ENCODE measurements at regions not wholly inside any gene's neighbourhood (a gene's known extent, or its start where the extent isn't known, plus 50 kb on each side); places are given as distances from the start of the nearest gene placed in this dataset.
"Not testable (repeated sequence)": the region's sequence is repeated elsewhere in the genome, so short reads cannot be mapped to it uniquely, and the experiment has no call there.

DNA sequence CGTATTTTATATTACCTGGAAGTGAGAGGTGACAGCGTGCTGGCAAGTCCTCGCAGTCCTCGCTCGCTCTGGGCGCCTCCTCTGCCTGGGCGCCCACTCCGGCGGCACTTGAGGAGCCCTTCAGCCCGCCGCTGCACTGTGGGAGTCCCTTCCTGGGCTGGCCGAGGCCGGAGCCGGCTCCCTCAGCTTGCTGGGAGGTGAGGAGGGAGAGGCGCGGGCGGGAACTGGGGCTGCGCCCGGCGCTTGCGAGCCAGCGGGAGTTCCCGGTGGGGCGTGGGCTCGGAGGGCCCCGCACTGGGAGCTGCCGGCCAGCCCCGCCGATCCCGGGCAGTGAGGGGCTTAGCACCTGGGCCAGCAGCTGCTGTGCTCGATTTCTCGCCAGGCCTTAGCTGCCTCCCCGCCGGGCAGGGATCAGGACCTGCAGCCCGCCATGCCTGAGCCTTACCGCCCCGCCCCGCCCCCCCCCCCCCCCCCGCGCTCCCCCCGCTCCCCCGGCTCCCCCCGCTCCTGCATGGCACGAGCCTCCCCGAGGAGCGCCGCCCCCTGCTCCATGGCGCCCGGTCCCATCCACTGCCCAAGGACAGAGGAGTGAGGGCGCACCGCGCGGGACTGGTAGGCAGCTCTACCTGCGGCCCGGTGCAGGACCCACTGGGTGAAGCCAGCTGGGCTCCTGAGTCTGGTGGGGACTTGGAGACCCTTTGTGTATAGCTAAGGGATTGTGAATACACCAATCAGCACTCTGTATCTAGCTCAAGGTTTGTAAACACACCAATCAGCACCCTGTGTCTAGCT is 298.9 kb upstream of the MAGEB16 start:
- Histone ChIP-seq H4K20me1 (ENCODE audit: control insufficient read depth, extremely low read depth, insufficient read depth, low read length) (no peaks in the 10 kb centered on the region), H3K4me2 (ENCODE audit: extremely low read depth, insufficient read depth, low read length) (no peak overlapping the region), H2AFZ (ENCODE audit: low read length) (no peak overlapping the region), H3K9me3 (ENCODE audit: control insufficient read depth, insufficient read depth, low read depth, low read length) (no peaks in the 10 kb centered on the region), H3K27me3 (ENCODE audit: control insufficient read depth, insufficient read depth, low read length) (no peaks in the 10 kb centered on the region), H3K36me3 (ENCODE audit: control insufficient read depth, insufficient read depth, low read length) (no peaks in the 10 kb centered on the region), H3K79me2 (ENCODE audit: control insufficient read depth, insufficient read depth, low read length) (no peaks in the 10 kb centered on the region), H3K9ac (ENCODE audit: insufficient read depth, low read length) (no peak overlapping the region), H3K4me1 (ENCODE audit: control insufficient read depth, extremely low read depth, insufficient read depth, low read length) (no peaks in the 10 kb centered on the region), H3K27ac (ENCODE audit: insufficient read depth, low read length) (no peak overlapping the region), H3K4me3 (replicated peaks in 1 of 4; ENCODE audit: control extremely low read depth in 1 of 4, insufficient read depth in 1 of 4, low read depth in 3 of 4, low read length in 4 of 4) (no peak overlapping the region)
- no peak for TF ChIP-seq EZH2 (IDR thresholded peaks at IDR 0.05; ENCODE audit: low read length, missing control alignments)
- TF ChIP-seq, protein P1, sequence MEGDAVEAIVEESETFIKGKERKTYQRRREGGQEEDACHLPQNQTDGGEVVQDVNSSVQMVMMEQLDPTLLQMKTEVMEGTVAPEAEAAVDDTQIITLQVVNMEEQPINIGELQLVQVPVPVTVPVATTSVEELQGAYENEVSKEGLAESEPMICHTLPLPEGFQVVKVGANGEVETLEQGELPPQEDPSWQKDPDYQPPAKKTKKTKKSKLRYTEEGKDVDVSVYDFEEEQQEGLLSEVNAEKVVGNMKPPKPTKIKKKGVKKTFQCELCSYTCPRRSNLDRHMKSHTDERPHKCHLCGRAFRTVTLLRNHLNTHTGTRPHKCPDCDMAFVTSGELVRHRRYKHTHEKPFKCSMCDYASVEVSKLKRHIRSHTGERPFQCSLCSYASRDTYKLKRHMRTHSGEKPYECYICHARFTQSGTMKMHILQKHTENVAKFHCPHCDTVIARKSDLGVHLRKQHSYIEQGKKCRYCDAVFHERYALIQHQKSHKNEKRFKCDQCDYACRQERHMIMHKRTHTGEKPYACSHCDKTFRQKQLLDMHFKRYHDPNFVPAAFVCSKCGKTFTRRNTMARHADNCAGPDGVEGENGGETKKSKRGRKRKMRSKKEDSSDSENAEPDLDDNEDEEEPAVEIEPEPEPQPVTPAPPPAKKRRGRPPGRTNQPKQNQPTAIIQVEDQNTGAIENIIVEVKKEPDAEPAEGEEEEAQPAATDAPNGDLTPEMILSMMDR (conservative IDR thresholded peaks at IDR 0.05 in 1 of 2, IDR thresholded peaks at IDR 0.05 in 1 of 2; ENCODE audit: low read depth in 1 of 2, low read length in 2 of 2) = no peak
- DNase-seq (ENCODE audit: low read depth in 2 of 2) = no peak

DNA sequence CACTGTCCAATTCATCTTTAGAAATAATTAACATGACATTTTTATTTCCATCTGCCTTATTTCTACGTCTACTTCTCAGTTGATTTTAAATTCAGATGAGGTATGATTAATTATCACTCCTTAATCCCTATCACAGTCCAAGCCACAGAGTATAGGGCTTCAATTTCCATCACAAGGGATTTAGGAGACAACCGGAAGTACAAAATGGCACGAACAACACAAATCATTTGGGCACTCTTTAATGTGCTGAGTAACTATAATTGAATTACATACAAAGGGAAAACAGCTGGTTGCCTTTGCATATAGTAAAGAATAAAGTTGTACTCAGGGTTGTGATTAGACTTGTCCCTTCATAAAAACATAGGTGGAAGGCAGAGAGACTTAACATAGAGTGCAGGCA is 290.4 kb upstream of the MAGEB16 start:
- Histone ChIP-seq H3K9ac (ENCODE audit: insufficient read depth, low read length) (no peak overlapping the region), H3K4me1 (ENCODE audit: control insufficient read depth, extremely low read depth, insufficient read depth, low read length) (no peaks in the 10 kb centered on the region), H3K4me3 (replicated peaks in 1 of 4; ENCODE audit: control extremely low read depth in 1 of 4, insufficient read depth in 1 of 4, low read depth in 3 of 4, low read length in 4 of 4) (no peak overlapping the region), H2AFZ (ENCODE audit: low read length) (no peak overlapping the region), H3K9me3 (ENCODE audit: control insufficient read depth, insufficient read depth, low read depth, low read length) (no peaks in the 10 kb centered on the region), H3K27ac (ENCODE audit: insufficient read depth, low read length) (no peak overlapping the region), H3K27me3 (ENCODE audit: control insufficient read depth, insufficient read depth, low read length) (no peaks in the 10 kb centered on the region), H3K79me2 (ENCODE audit: control insufficient read depth, insufficient read depth, low read length) (no peaks in the 10 kb centered on the region), H3K36me3 (ENCODE audit: control insufficient read depth, insufficient read depth, low read length) (no peaks in the 10 kb centered on the region), H3K4me2 (ENCODE audit: extremely low read depth, insufficient read depth, low read length) (no peak overlapping the region), H4K20me1 (ENCODE audit: control insufficient read depth, extremely low read depth, insufficient read depth, low read length) (no peaks in the 10 kb centered on the region)
- no peak for TF ChIP-seq EZH2 (IDR thresholded peaks at IDR 0.05; ENCODE audit: low read length, missing control alignments)
- TF ChIP-seq, protein P1 (conservative IDR thresholded peaks at IDR 0.05 in 1 of 2, IDR thresholded peaks at IDR 0.05 in 1 of 2; ENCODE audit: low read depth in 1 of 2, low read length in 2 of 2) = no peak
- no peak for DNase-seq (ENCODE audit: low read depth in 2 of 2)

DNA sequence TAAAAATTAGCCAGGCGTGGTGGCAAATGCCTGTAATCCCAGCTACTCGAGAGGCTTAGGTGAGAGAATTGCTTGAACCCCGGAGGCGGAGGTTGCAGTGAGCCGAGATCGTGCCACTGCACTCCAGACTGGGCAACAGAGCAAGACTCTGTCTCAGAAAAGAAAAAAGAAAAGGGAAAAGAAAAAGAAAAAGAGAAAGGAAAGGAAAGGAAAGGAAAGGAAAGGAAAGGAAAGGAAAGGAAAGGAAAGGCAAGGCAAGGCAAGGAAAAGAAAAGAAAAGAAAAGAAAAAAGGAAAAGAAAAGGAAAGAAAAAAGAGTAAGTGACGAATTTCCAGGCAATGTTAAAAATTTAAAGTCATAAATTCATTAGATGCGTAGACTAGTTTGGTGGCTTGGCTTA is 250.1 kb upstream of the MAGEB16 start:
- H3K9me3 ChIP-seq (ENCODE audit: control insufficient read depth, insufficient read depth, low read depth, low read length); DNase-seq (ENCODE audit: low read depth in 2 of 2); H3K4me1 ChIP-seq (ENCODE audit: control insufficient read depth, extremely low read depth, insufficient read depth, low read length): not testable (repeated sequence)

More for the DNA sequence above, 250.1 kb upstream of the MAGEB16 start:
- not testable (repeated sequence) for H3K4me3 ChIP-seq (replicated peaks in 1 of 4; ENCODE audit: control extremely low read depth in 1 of 4, insufficient read depth in 1 of 4, low read depth in 3 of 4, low read length in 4 of 4); H3K27ac ChIP-seq (ENCODE audit: insufficient read depth, low read length); H3K9ac ChIP-seq (ENCODE audit: insufficient read depth, low read length); H4K20me1 ChIP-seq (ENCODE audit: control insufficient read depth, extremely low read depth, insufficient read depth, low read length); H2AFZ ChIP-seq (ENCODE audit: low read length); H3K27me3 ChIP-seq (ENCODE audit: control insufficient read depth, insufficient read depth, low read length); H3K79me2 ChIP-seq (ENCODE audit: control insufficient read depth, insufficient read depth, low read length); H3K4me2 ChIP-seq (ENCODE audit: extremely low read depth, insufficient read depth, low read length); H3K36me3 ChIP-seq (ENCODE audit: control insufficient read depth, insufficient read depth, low read length)
